Activated naive CD8-positive, alpha-beta T cell treated with anti-CD3 and anti-CD28 coated beads, Interleukin-2, amount 50 U/mL, for 24 hours (primary cell): ENCODE measurements at regions not wholly inside any gene's neighbourhood (a gene's known extent, or its start where the extent isn't known, plus 50 kb on each side); places are given as distances from the start of the nearest gene placed in this dataset.
"Not testable (repeated sequence)": the region's sequence is repeated elsewhere in the genome, so short reads cannot be mapped to it uniquely, and the experiment has no call there.

Source experiments
- ATAC-seq: fragments of 150-1000 bp; cut with Tn5 transposase; one replicate; pipeline ENCODE4 v1.10.0; 2021
- DNase-seq: peaks from one replicate; pipeline ENCODE4 v3.0.0; 2021
- H3K27ac Mint-ChIP-seq: one replicate; pipeline ENCODE4 v1.8.0; 2021; ENCODE audit warnings: mild to moderate bottlenecking, mixed read lengths
- H3K27me3 Mint-ChIP-seq: one replicate; pipeline ENCODE4 v1.8.0; 2021; ENCODE audit warnings: mixed read lengths
- H3K36me3 Mint-ChIP-seq: one replicate; pipeline ENCODE4 v1.8.0; 2021; ENCODE audit warnings: low read depth, mixed read lengths
- H3K4me1 Mint-ChIP-seq: one replicate; pipeline ENCODE4 v1.8.0; 2021; ENCODE audit warnings: mixed read lengths
- H3K4me3 Mint-ChIP-seq: one replicate; pipeline ENCODE4 v1.8.0; 2021; ENCODE audit warnings: mild to moderate bottlenecking, moderate library complexity, mixed read lengths
- H3K9me3 Mint-ChIP-seq: one replicate; pipeline ENCODE4 v1.8.0; 2021; ENCODE audit warnings: mixed read lengths

GRCh38 chr1:234790333-234790732, 180.4 kb upstream of the IRF2BP2 start:
- not testable (repeated sequence) for H3K4me3 Mint-ChIP-seq, H3K4me1 Mint-ChIP-seq, ATAC-seq, H3K9me3 Mint-ChIP-seq, DNase-seq, H3K27me3 Mint-ChIP-seq, H3K36me3 Mint-ChIP-seq, H3K27ac Mint-ChIP-seq

DNA sequence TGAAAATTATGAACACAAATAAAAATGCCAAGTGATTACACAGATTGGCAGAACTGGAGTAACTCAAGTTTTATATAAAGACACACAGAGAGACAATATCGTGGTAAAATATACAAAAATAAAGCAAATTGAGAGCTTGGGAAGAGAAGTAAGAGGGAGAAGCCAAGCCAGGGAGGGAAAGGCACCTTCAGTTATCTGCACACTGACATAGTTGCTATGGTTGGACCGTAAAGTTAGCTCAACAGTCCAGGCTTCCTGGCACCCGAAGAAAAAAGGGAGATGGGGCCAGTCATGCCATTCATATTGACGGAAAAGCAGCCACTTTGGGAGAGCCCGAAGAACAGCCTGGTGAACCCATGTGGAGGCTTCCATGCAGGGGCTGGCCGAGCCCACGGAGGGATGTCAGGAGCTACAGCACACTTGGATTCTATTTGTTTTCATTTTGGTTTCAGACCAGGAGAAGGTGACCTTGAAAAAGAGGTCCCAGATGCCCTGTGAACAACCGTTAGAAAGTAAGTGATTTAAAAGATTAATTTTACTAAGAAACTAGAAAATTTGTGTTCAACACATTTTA, 177.1 kb upstream of the IRF2BP2 start:
- H3K27ac Mint-ChIP-seq, DNase-seq, ATAC-seq, H3K4me1 Mint-ChIP-seq, H3K9me3 Mint-ChIP-seq, H3K27me3 Mint-ChIP-seq, H3K36me3 Mint-ChIP-seq, H3K4me3 Mint-ChIP-seq: not testable (repeated sequence)

DNA sequence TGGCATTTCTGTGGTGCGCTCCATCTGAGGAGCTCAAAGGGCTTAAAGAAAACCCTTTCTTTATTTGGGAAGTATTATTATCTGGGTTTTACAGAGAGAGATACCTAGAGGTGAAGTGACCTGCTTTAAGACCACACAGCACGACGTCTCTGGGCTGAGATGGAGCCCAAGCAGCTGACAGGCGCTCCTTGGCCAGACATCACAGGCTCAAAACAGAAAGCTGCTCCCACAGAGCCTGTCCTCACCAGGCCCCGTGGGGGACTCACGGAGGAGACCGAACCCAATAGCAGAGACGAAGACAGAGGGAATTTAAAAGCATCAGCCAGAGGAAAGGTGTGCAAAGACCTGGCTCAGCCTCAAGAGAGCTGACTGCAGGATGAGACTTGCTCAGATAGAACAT, 175.9 kb upstream of the IRF2BP2 start:
- DNase-seq, ATAC-seq, H3K4me3 Mint-ChIP-seq, H3K27me3 Mint-ChIP-seq, H3K4me1 Mint-ChIP-seq, H3K27ac Mint-ChIP-seq, H3K9me3 Mint-ChIP-seq, H3K36me3 Mint-ChIP-seq: not testable (repeated sequence)

- ATAC-seq, H3K4me3 Mint-ChIP-seq, H3K4me1 Mint-ChIP-seq, DNase-seq, H3K9me3 Mint-ChIP-seq, H3K27ac Mint-ChIP-seq, H3K36me3 Mint-ChIP-seq, H3K27me3 Mint-ChIP-seq: not testable (repeated sequence)
These were observed 175.5 kb upstream of the IRF2BP2 start for GRCh38 chr1:234785471-234785919.

DNA sequence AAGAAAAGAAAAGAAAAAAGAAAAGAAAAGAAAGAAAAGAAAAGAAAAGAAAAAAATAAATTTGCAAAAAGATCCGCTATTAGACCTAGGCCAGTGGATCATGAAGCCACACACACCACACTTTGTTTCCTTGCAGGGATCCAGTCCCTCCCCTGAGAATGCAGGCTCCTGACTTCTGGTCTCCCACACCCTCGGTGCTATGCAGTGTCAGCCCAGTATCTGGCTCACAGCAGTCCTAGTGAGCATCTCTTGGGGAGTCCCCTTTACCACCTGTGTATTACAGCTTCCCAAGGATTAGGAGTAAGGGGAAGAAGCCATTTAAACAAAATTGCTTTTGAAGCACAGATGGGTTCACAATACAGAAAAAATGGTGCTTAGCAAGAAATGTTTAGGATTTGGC, 174.1 kb upstream of the IRF2BP2 start:
- H3K4me3 Mint-ChIP-seq, H3K27ac Mint-ChIP-seq, DNase-seq, H3K27me3 Mint-ChIP-seq, H3K9me3 Mint-ChIP-seq, H3K4me1 Mint-ChIP-seq, ATAC-seq, H3K36me3 Mint-ChIP-seq: not testable (repeated sequence)

DNA sequence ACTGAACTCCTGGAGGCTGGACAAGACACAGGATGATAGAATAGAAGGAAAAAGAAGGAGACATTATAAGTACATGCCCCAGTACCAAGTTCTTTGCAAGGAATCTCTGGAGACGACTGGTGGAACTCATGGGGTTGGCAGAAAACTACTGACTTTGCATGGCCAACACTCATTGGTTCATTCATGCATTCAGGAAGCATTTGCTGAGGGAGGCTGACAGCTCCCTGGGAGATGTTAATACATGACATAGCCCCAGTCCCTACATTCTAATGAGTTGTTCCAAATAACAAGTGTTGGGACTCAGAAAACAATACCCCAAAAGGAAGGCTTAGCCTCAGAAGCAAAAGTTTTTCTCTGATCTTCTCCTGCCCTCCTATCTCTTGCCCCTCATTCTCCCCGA, 172.8 kb upstream of the IRF2BP2 start:
- Mint-ChIP-seq H3K27me3 (no peaks in the 10 kb centered on the region), H3K27ac (no peak overlapping the region), H3K4me3 (no peak overlapping the region), H3K36me3 (no peaks in the 10 kb centered on the region), H3K9me3 (no peaks in the 10 kb centered on the region), H3K4me1 (no peaks in the 10 kb centered on the region)
- no peak for DNase-seq
- no peak for ATAC-seq

GRCh38 chr1:234782105-234782751, 172.2 kb upstream of the IRF2BP2 start:
- no peak overlapping the region for H3K27ac Mint-ChIP-seq
- H3K4me1 Mint-ChIP-seq = no peaks in the 10 kb centered on the region
- H3K36me3 Mint-ChIP-seq = no peaks in the 10 kb centered on the region
- DNase-seq (no peak), ATAC-seq (no peak)
- no peak overlapping the region for H3K4me3 Mint-ChIP-seq
- H3K9me3 Mint-ChIP-seq = no peaks in the 10 kb centered on the region
- no peaks in the 10 kb centered on the region for H3K27me3 Mint-ChIP-seq

DNA sequence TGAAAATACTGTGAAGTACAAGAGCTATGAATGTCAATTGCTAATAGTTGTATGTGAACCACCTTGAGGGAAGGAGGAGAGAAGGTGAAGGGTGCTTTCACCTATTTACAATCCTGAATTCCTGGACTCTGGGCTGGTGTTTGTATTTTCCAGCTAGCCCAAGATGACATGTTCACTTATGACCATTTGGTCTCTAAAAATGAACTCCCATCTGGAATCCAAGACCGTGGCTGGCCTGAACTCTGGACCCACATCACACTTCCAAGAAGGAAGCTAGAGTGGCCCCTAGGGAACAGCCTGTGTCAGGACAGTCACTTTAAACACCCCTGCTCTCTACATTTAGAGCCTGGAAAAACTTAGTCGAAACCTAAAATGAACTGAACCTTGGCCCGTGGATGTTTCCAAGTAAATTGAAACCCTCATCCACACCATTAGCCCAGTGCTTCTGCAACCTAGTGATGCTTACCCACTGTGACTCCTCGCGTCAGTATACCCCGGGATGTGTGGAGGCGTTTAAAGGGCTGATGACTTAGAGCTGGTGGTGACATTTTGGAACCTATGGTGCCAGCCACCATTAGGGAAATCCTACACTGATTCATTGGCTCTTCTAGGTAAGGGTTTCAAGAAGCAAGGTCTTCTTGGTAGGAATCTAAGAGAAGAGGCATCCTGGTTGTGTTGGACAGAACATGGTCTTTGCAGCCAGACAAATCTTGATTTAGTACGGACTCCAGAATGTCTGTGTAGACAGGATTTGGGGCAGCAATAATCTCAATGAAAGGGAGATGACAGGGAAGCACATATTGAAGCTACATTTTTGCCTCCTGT, 171.5 kb upstream of the IRF2BP2 start:
- ATAC-seq = peak; percentile 98
- Mint-ChIP-seq H3K4me1 (no peaks in the 10 kb centered on the region), H3K36me3 (no peaks in the 10 kb centered on the region), H3K27ac (no peak overlapping the region), H3K27me3 (no peaks in the 10 kb centered on the region), H3K4me3 (no peak overlapping the region), H3K9me3 (no peaks in the 10 kb centered on the region)
- DNase-seq = peak; percentile 72

GRCh38 chr1:234780531-234781162, 170.7 kb upstream of the IRF2BP2 start:
- H3K27ac Mint-ChIP-seq = no peak overlapping the region
- H3K4me1 Mint-ChIP-seq = no peaks in the 10 kb centered on the region
- no peaks in the 10 kb centered on the region for H3K9me3 Mint-ChIP-seq
- DNase-seq = no peak
- H3K4me3 Mint-ChIP-seq = no peak overlapping the region
- no peaks in the 10 kb centered on the region for H3K27me3 Mint-ChIP-seq
- no peak for ATAC-seq
- no peaks in the 10 kb centered on the region for H3K36me3 Mint-ChIP-seq

DNA sequence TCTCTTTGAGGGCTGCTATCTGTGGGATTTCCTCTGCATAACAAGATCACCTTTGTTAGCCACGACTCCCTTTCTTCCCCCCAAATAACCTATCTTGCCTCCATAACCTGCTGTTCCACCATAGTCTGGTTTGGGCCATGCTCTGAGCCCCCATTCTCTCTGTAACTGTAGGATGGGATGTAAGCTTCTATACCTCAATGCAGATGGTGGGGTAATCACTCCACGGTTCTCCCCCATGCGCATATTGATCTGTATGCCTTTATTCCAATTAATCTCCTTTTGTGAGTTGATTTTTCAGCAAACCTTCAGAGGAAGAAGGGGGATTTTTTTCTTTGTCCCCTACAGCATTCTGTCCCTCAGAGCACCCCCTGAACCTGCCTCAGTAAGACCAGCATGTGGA, 170.1 kb upstream of the IRF2BP2 start:
- Mint-ChIP-seq H3K4me3 (no peak overlapping the region), H3K27me3 (no peaks in the 10 kb centered on the region), H3K9me3 (no peaks in the 10 kb centered on the region), H3K4me1 (no peaks in the 10 kb centered on the region), H3K27ac (no peak overlapping the region), H3K36me3 (peaks cover under 1% of the 10 kb centered on the region)
- DNase-seq (no peak), ATAC-seq (no peak)

DNA sequence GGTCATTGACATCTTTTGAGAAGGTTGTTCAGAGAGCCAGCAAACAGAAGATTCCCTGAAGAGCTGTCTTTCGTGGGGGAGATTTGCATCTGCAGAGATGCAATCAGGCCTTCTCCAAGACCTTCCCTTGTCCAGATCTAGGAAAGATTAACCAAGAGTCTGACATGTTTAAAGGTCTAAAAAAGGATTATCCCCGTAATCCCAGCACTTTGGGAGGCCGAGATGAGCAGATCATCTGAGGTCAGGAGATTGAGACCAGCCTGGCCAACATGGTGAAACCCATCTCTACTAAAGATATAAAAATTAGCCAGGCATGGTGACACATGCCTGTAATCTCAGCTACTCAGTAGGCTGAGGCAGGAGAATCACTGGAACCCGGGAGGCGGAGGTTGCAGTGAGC, 169.6 kb upstream of the IRF2BP2 start:
- not testable (repeated sequence) for DNase-seq, H3K4me3 Mint-ChIP-seq, H3K4me1 Mint-ChIP-seq, H3K27ac Mint-ChIP-seq, H3K9me3 Mint-ChIP-seq, ATAC-seq, H3K36me3 Mint-ChIP-seq, H3K27me3 Mint-ChIP-seq

DNA sequence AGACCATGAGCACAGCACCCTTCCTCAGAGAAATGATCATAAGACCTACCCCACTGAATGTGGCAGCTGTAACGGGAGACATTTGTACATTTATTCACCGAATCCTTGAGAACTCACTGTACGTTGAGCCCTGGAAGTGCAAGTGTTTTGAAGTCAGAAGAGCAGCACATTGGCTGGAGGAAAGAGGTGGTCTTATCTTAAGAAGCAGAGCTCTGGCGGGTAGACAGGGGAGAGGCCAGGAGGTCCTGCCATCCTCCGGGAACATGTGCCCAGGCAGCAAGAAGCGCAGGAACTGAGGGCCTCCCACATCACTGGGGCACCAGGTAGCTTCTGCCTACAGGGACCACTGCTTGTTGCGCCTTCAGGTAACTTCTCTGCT, 169.2 kb upstream of the IRF2BP2 start:
- H3K4me1 Mint-ChIP-seq = no peaks in the 10 kb centered on the region
- no peak overlapping the region for H3K27ac Mint-ChIP-seq
- ATAC-seq (no peak), DNase-seq (no peak)
- no peaks in the 10 kb centered on the region for H3K9me3 Mint-ChIP-seq
- H3K36me3 Mint-ChIP-seq = peaks cover 3% of the 10 kb centered on the region
- no peak overlapping the region for H3K4me3 Mint-ChIP-seq
- H3K27me3 Mint-ChIP-seq = no peaks in the 10 kb centered on the region

DNA sequence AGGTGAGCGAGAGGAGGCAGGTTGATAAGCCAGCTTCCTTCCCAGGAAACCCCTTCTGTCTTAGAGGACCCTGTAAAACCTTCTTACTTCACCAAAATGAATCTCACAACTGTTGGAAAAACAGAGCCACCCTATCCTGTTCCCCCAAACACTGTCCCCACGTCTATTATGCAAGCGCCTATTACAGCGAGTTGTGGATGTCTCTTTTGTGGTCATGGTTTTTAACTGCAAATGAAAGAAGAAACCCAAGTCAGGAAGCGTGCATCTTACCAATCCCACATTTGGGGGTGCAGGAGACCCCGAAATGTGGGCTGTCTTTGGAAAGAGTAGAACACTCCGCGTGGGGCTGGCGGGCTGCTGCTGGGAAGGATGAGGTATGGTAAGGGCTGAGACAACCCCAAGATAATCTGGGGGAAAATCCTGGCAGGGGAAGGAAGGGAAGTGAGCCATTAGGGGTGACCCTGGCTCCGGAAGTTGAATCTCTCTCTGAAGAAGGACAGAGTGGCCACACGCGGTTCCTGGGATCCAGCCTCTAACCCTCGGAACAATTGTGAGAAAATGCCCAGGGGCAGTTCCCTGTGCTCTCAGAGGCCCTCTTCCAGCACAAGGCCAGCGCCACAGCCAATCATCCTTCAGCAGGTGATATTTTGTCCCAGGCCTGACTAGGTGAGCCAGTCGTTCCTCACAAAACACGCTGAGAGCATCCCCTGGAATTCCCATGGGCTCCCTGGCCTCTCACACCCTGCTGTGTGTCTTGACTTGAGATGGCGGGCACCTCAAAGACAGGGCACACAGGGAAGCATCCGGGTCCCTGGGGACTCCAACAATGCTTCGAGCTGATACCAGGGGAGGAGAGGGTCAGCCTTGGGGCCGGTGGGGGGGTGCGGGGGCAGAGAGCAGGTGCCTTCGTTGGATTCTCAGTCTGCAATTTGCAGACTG, 168.5 kb upstream of the IRF2BP2 start:
- Mint-ChIP-seq H3K4me3 (no peak overlapping the region), H3K36me3 (peaks cover 3% of the 10 kb centered on the region), H3K27ac (no peak overlapping the region), H3K4me1 (peaks cover 6% of the 10 kb centered on the region), H3K9me3 (no peaks in the 10 kb centered on the region), H3K27me3 (no peaks in the 10 kb centered on the region)
- ATAC-seq = peak; percentile 5
- no peak for DNase-seq

DNA sequence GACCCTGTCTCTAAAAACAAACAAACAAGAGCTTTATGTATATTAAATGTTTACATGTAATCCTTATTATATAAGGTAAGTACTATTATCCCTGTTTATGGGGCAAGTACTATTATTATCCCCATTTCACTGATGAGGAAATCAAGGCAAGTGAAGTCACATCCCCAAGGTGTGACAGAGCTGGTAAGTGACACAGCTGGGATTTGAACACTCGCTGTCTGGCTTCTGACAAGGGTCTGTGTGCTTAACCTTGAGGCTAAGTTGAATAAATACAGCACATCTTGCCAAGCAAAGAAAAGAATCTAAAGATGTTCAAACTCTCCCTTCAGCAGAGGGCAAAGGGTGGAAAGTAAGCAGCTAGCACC, 167.9 kb upstream of the IRF2BP2 start:
- Mint-ChIP-seq H3K4me3 (no peak overlapping the region), H3K27me3 (no peaks in the 10 kb centered on the region), H3K36me3 (peaks cover 5% of the 10 kb centered on the region), H3K9me3 (peaks cover 3% of the 10 kb centered on the region), H3K4me1 (peaks cover 7% of the 10 kb centered on the region), H3K27ac (no peak overlapping the region)
- no peak for ATAC-seq
- no peak for DNase-seq
